G401 (cell line): ENCODE measurements at regions not wholly inside any gene's neighbourhood (a gene's known extent, or its start where the extent isn't known, plus 50 kb on each side); places are given as distances from the start of the nearest gene placed in this dataset.

Experiments used
- DNase-seq: peaks from one replicate; pipeline ENCODE4 v3.0.0-alpha.2; 2015; ENCODE audit warnings: low spot score
- in situ Hi-C: cut with HindIII; loops from 2 replicates; pipeline ENCODE4 v1.10.0; 2016; ENCODE audit warnings: low sequenced_read_pairs, mixed read lengths

DNA sequence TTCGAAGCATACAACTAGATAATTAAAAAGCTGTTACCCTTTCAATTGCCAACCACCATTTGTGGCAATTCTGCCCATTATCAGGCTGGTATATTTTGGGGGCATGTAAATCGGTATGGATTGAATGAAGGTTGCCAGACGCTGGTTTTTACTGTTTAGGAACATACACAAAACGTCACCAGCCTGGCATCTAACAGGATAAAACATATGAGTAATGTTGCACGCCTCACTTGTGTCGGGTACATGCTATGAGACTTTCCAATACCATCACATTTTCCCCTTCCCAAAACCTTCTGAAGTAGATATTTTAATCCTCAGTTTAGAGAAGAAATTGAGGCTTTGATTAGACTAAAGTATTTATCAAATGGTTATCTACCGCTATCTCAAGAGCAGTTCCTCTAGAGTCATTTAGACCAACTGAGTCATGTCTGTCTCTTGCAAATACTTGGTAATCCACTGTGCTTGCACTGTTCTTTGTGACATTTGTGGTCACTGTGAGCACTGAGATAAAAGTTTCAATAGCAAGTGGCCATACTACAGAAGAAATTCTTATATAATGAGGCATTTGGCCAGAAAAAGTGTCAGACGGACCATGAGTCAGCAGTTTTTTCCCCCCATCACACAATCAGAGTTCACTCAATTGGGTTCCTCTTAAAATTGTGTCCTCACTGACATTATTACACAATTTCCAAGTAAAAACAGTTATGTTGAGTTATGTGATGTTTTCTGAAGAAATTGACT, 498.7 kb downstream of the NXPH1 start:
- DNase-seq, result no peak
- in situ Hi-C loops, result no loop called here

DNA sequence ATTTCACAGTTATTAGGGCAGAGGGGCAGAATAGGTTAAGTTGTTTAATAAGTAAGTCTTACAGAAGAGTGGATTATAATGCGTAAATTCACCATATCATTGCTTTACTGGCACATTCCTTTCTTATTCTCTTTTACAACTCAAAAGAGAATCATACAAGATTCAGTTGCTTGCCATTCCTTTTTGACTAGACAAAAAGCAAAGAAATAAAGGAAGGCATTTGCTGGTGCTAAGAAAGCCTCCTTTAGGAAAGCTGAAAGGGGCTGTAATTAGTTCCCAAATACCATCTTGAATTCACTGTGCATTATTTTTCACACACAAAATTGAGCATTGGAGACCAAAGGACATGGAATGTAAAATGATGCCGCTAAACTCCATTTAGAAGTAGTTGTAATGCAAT, 499.3 kb downstream of the NXPH1 start:
- no peak for DNase-seq
- in situ Hi-C loops, result no loop called here

DNA sequence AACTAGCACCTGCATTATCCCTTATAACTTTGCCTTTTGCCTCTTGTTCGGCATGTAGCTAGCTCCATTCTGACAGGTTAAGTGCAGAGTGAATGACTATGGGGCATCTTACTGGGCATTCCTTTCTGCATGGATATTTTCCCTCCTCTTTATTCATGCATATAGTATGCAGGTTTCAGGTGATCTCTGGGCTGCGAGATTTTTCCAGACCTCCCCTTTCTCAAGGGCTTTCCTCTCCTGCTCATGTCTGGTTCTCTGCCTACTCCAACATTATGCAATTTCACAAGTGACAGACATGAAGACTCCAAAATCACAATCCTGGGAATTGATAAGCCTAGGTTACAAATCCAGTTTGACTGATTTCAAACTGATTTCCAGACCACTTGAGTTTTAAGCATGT, 503.8 kb downstream of the NXPH1 start:
- in situ Hi-C loops, result no loop called here
- no peak for DNase-seq

DNA sequence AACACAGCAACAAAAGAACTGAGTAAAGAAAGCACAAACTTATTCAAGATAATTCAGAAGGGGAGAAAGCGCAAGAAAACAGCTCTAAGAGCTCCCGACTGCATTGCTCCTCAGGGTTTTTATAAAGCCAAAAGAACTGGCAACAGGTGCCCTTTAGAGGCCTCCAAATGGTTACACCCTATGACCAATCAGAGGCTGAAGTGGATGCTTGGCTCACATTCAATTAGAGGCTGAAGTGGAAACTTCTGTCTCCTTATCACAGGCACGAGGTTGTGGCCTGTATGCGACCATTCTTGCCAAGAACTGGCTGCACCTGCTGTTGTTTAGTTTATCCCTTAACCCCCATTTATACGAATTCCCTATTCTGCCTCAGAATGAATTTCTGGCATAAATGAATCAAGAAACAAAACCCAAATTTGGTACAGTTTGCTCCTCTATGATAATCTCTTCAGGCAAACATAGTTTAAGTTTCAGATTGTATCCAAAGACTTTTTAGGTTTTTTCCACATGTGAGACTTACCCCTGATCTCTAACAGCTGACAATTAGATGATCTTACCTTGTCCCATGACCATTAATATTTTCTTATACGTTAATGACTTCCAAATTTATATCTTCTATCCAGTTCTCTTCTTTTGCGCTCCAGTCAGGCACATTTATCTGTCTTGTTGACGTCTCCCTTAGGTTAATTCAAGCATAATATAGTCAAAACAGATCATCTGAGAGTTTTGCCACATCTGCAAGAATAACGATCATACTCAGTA, 504.8 kb downstream of the NXPH1 start:
- DNase-seq, result no peak
- in situ Hi-C loops, result no loop called here

DNA sequence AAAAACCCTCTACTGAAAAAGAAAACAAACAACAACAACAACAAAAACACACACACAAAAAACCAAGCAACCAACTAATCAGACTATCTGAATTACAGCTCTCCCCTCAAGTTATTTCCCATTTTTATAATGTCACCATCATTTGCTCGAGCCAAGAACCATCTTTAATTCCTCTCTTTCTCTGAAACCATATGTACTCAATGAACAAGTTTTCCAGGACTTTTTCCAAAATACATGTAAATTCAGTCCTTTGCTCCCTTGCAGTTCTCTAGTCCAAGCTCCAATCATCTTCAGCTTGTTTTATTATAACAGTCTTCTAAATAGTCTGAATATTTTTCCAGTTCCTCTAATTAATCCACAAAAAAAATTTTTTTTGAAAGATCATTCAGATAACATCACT, 506.0 kb downstream of the NXPH1 start:
- DNase-seq, result no peak
- in situ Hi-C loops, result no loop called here

DNA sequence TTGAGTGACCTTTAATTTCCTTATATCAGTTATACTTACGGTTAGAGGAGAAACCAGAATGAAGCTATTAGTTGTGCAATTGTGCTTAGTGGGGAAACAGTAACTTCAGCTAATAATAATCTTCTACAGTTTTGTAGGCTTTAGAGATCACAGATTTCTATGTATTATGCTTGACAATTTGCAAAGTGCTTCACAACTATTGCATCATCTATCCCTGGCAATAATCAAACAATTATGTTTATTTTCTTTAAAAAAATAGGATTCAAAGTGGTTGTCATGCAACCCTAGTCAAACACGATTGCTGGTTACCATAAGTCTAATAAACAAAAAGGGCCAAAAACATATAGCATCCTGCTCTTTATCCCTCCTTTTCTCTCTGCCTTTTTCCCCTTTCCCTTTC, 530.3 kb downstream of the NXPH1 start:
- no peak for DNase-seq
- in situ Hi-C loops, result no loop called here

DNA sequence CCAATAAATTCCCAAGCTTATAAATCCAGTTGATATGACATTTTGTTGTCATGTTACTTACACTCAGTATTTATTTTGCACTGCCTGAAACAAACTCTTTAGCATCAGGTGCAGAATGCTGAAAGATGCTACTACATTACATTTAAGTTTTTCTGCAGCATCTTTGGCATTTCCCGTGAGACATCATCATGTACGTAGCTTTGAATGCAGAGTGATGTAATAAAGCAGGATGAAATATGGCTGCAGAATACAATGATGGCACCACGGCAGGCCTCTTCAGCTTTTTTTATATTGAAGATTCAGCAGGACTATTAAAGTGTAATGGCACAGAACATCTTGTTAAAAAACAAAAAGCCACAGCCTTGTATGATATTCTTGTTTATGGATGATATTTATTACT, 531.8 kb downstream of the NXPH1 start:
- no peak for DNase-seq
- in situ Hi-C loops, result no loop called here

DNA sequence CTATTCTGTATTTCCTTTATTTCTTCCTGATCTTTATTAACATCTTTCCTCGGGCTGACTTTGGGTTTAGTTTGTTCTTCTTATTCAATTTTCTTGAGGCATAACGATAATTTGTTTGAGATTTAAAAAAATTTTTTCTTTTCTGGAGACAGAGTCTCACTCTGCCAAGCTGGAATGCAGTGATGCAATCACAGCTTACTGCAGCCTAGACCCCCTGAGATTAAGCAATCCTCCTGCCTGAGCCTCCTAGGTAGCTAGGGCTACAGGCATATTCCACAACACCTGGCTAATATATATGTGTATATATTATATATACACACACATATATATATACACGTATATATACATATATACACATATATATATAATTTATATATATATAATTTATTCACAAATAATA, 540.2 kb downstream of the NXPH1 start:
- in situ Hi-C loops, result no loop called here
- no peak for DNase-seq

DNA sequence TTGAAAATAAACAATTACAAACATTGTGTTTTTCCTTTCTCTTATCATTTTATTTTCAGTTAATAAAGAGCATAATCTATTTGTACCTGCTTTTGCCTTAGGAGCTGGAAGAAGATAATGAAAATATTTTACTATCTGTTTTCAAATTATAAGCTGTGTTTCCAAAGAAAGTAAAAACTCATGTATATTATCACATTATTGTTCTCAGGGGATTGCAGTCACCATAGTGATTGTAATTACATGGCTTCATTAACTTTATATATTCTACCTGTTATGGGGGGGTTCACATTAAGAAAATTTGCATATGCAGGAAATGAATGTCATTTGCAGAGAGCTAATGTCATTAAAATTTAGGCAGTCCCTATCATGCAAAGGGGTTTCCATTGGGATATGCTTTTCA, 542.3 kb downstream of the NXPH1 start:
- in situ Hi-C loops, result no loop called here
- DNase-seq, result no peak

DNA sequence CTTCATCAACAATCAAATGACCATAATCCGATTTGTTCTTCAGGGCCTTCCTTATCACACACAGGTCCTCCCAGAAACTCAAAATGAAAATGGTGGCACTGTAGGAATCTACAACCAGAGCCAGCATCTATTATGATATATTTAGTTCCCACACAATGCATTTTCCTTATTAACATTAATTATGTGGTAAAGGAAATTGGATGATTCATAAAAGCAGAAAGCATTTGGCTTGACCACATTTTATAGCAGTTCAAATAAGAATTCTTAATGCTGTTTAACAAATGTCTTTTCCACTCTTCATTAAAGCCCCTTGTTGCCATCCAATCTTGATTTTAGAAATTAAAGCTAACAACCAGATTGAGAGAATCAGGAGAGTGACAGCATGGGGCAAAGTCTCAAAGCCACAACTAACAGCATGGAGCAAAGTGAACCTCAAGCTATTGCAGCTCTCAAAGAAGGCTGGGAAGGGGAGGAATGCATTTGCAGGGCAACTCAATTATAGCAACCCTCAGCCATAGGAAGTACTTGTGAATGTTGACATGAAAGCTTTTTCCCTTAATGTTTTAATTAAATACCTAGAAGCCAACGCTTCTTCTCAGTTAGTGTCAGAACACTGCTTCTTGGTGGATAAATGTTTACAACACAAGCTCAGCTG, 549.1 kb downstream of the NXPH1 start:
- DNase-seq, result no peak
- in situ Hi-C loops, result no loop called here

DNA sequence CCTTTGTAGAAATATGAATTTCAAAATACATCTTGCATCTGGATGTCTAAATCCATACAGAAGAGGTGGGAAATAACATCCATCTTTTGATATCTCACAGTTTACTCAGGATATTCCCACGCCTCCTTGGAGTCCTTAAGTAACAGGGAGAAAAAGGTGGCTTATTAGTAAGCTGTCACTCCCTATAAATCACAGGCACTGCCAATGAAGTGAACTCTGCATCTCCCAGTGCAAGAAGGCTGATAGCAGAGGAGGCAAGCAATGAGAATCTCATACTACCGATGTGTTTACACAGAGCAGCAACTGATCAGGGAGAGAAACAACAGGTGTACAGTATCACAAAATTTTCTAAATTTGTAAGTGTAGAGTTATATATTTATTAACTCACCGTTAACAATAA, 551.8 kb downstream of the NXPH1 start:
- in situ Hi-C loops, result no loop called here
- DNase-seq, result no peak

DNA sequence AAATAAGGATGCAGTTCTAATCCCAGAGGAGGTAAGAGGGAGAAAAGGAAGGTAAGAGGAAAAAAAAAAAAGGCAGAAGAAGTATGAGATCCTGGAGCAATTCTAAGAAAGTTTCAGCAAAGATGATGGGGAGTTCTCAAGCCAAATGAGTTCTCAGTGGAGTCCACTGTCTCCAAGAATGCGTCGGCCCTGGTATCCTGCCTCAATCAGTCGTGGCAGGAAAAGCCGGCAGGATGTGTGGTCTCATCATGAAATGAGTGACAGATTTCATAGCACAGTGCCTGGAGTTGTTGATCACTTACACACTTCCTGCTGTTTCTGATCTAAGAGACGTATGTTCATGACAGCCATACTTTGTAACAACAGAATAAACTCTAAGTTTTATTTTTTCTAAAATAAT, 554.9 kb downstream of the NXPH1 start:
- DNase-seq, result no peak
- in situ Hi-C loops, result no loop called here

DNA sequence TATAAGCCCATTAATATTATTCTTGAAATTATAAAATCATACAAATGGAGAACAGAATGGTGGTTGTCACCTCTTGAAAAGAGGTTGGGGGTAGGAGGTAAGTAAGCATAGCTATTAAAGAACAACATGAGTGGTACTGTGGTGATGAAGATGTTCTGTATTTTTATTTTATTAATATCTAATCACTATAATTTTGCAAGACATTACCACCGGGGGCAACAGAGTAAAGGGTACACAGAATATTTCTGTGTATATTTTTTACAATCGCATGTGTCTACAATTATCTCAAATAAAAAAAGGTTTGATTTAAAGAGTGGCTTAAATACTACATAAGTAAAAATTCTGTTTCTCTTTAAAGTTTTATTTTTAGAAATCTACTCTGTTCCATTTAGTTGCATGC, 557.8 kb downstream of the NXPH1 start:
- in situ Hi-C loops, result no loop called here
- no peak for DNase-seq

DNA sequence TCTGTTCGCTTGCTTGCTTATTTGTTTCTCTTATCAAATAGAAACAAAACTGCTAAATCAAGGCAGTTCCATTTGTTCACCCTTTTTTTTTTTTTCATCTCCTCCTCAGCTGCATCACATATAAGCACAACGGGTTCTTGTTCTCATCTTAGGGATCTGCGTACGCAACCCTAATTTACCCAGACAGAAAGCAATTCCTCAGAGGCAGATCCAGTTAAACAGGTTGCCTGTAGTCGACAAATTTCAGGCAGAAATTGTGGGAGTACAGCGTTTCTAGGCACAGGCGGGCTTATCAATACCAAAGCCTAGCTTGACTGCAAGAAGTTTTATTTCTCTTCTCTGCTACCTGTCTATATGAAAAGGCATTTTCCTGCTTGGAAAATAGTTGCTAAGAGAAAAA, 565.4 kb downstream of the NXPH1 start:
- in situ Hi-C loops, result no loop called here
- no peak for DNase-seq

DNA sequence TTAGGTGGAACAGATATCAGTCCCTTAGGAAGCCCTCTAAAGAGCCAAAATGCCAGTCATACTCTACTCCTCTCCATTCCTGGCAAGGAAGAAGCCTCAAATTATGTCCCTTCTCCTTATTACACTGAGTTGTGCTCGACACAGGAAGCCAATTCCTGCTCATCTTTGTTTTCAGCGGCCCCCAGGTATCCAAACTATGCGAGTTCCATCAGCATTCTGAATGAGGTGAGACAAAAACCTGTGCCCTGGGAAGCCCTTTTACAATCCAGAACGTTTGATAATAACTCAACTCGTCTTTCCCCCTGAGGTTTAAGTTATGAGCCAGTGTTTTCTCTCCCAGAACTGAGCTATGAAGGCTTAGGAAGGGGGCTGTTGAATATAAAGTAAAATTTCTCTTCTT, 580.5 kb downstream of the NXPH1 start:
- in situ Hi-C loops, result no loop called here
- DNase-seq, result no peak

DNA sequence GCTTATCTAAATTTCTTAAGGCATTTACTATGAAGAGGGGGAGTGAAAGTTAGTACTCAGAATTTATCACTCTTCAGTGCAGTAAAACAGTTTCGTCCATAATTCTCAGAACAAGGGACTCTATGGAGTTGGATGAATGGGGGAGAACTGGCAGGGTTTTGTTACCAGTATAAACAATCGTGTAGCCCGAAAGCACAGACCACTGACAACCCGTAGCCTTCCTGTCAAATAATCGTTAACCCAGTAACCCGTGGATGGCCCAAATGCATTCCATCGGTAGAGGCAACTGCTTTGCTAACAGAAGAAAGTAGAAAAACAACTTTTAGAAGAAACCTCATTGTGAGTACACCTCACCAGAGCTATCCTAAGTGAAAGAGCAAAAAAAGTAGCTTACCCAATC, 583.9 kb downstream of the NXPH1 start:
- in situ Hi-C loops, result no loop called here
- no peak for DNase-seq

DNA sequence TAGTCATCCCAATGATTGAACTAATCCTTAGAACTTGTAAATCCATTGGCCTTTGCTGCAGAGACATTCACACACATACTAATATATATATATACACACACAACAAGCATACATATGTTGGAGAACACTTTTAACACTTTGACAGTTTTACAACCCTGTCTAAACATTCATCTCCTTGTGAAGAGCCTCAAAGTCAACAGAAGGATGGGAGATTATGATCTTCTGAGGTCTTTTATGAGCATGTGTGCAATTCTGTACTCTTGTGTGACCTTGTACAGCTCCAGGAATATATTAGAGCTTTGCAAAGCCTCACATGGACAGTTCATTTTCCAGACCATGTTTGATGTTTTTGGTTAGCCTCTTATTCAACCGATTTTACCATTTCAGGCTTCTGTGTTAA, 589.0 kb downstream of the NXPH1 start:
- in situ Hi-C loops, result no loop called here
- no peak for DNase-seq

DNA sequence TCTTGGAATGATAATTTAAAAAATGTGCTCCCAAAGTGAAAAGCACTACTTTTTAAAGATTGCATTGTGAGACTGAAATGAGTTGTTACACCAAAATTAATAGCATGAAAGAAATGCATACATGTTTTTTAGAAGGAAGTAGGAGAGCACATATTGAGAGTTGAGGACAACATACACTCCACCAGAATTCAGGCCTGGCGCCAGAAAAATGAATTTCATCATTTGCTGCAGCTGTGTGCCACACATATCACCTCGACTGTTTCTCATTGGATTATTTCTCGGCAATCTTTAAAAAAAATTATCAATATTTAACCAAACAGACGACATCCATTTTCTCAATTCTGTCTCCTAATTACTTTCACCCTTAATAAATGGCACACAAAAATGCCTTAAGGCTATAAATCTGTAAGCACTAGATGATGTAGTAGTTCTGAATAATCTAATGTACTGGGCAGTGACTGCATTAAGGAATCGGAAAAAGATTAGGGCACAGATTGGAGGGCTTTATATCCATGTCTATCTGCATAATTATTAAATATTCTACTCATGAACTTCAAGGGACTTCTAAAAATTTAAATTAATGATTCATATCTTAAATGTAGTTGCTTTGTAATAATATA, 590.4 kb downstream of the NXPH1 start:
- in situ Hi-C loops, result no loop called here
- no peak for DNase-seq

DNA sequence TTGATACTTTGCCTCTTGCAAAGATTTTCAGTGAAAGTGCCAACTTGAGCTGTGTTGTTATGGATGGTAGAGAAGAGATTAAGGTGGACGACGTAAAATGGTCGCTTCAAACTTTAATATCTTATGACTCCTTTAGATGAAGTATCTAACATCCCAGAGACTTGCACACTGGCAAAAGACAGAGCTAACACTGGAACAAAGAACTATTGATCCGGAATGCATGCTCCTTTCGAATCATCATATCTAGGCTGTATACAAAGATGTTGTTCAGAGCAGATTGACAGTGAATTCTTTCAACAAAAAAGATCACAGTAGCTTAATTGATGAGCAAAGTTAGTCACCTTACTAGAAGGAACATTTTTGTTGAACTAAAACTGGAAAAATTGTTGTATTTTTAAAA, 592.7 kb downstream of the NXPH1 start:
- in situ Hi-C loops, result no loop called here
- no peak for DNase-seq

DNA sequence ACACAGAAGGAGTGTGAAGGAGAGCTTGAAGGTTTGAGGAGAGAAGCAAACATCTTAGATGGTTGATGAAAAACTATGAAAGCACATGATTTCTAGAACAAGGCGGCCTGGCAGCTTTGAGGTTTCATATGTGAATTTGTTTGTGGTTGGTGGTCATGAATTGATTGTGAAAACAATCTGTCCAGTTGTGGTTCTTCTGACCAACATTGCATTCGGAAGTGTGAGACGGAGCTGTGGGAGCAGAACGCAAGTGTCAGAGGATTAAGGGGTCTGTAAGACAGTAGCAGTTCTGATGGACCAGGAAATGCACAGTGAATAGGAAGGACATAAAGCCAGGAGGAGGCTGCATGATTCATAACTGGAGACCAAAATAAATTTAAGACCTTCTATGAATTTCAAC, 594.6 kb downstream of the NXPH1 start:
- in situ Hi-C loops, result no loop called here
- DNase-seq, result no peak
